ENCODE measurements at regions not wholly inside any gene's neighbourhood (a gene's known extent, or its start where the extent isn't known, plus 50 kb on each side); places are given as distances from the start of the nearest gene placed in this dataset.

DNA sequence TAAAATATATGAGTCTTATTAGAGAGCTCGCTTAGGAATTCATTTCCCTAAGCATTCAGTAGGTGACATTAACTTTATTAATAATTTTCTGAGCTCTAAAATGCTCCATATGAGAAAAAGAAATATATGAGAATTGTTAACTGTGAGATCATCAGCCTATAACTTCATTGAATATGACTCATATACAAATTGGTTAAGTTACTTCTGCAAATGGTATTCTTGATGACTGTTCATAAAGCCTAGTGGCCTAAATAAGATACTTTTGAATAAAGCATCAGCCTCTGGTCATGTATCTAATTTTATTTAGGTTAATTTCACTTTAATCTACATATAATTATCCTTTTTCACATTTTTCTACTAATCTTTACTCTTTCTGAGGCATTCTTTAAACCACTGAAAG is 710.2 kb upstream of the ACO1 start:
- Histone ChIP-seq H3K36me3 (ENCODE audit: insufficient read depth, low read length) (no peaks in the 10 kb centered on the region), H3K4me2 (ENCODE audit: low read depth, low read length, poor library complexity, severe bottlenecking) (no peak overlapping the region), H3K9me3 (ENCODE audit: insufficient read depth, low read depth, low read length) (no peaks in the 10 kb centered on the region), H3K4me1 (ENCODE audit: insufficient read depth, low read length, poor library complexity, severe bottlenecking) (no peaks in the 10 kb centered on the region), H3K27me3 (ENCODE audit: insufficient read depth, low read length, poor library complexity, severe bottlenecking) (no peaks in the 10 kb centered on the region), H3K79me2 (ENCODE audit: insufficient read depth, low read length) (no peaks in the 10 kb centered on the region), H3F3A (ENCODE audit: low read depth) (no peaks in the 10 kb centered on the region), H3K9me2 (replicated peaks; ENCODE audit: low read depth, low read length) (no peaks in the 10 kb centered on the region; the same call in 1 of the 2 replicates), H3K9ac (ENCODE audit: low read depth, low read length, poor library complexity, severe bottlenecking) (no peak overlapping the region), H4K20me1 (ENCODE audit: insufficient read depth, low read length, poor library complexity, severe bottlenecking) (no peaks in the 10 kb centered on the region), H3K4me3 (ENCODE audit: low read length, poor library complexity, severe bottlenecking) (no peak overlapping the region), H2AFZ (ENCODE audit: low read length) (no peak overlapping the region)
- no peak for TF ChIP-seq EZH2phosphoT487 (IDR thresholded peaks at IDR 0.05; ENCODE audit: borderline replicate concordance)
- TF ChIP-seq CTCF (conservative IDR thresholded peaks at IDR 0.05; ENCODE audit: low read length): no peak

GRCh38 chr9:31677415-31677814 is 707.0 kb upstream of the ACO1 start:
- Histone ChIP-seq H3K36me3 (ENCODE audit: insufficient read depth, low read length) (no peaks in the 10 kb centered on the region), H3K79me2 (ENCODE audit: insufficient read depth, low read length) (no peaks in the 10 kb centered on the region), H3K27me3 (ENCODE audit: insufficient read depth, low read length, poor library complexity, severe bottlenecking) (no peaks in the 10 kb centered on the region), H3K4me1 (ENCODE audit: insufficient read depth, low read length, poor library complexity, severe bottlenecking) (no peaks in the 10 kb centered on the region), H3K4me2 (ENCODE audit: low read depth, low read length, poor library complexity, severe bottlenecking) (no peak overlapping the region), H3F3A (ENCODE audit: low read depth) (no peaks in the 10 kb centered on the region), H4K20me1 (ENCODE audit: insufficient read depth, low read length, poor library complexity, severe bottlenecking) (no peaks in the 10 kb centered on the region), H3K9ac (ENCODE audit: low read depth, low read length, poor library complexity, severe bottlenecking) (no peak overlapping the region), H2AFZ (ENCODE audit: low read length) (no peak overlapping the region), H3K9me2 (replicated peaks; ENCODE audit: low read depth, low read length) (no peaks in the 10 kb centered on the region; the same call in 1 of the 2 replicates), H3K9me3 (ENCODE audit: insufficient read depth, low read depth, low read length) (no peaks in the 10 kb centered on the region), H3K4me3 (ENCODE audit: low read length, poor library complexity, severe bottlenecking) (no peak overlapping the region)
- no peak for TF ChIP-seq EZH2phosphoT487 (IDR thresholded peaks at IDR 0.05; ENCODE audit: borderline replicate concordance)
- no peak for TF ChIP-seq CTCF (conservative IDR thresholded peaks at IDR 0.05; ENCODE audit: low read length)

GRCh38 chr9:31677877-31678276 is 706.6 kb upstream of the ACO1 start:
- no peaks in the 10 kb centered on the region for H4K20me1 ChIP-seq (ENCODE audit: insufficient read depth, low read length, poor library complexity, severe bottlenecking)
- H3K9me3 ChIP-seq (ENCODE audit: insufficient read depth, low read depth, low read length): no peaks in the 10 kb centered on the region
- no peaks in the 10 kb centered on the region for H3K4me1 ChIP-seq (ENCODE audit: insufficient read depth, low read length, poor library complexity, severe bottlenecking)
- H3F3A ChIP-seq (ENCODE audit: low read depth): no peaks in the 10 kb centered on the region
- H3K9ac ChIP-seq (ENCODE audit: low read depth, low read length, poor library complexity, severe bottlenecking): no peak overlapping the region
- H3K4me2 ChIP-seq (ENCODE audit: low read depth, low read length, poor library complexity, severe bottlenecking): no peak overlapping the region
- no peaks in the 10 kb centered on the region for H3K36me3 ChIP-seq (ENCODE audit: insufficient read depth, low read length)
- no peak for TF ChIP-seq EZH2phosphoT487 (IDR thresholded peaks at IDR 0.05; ENCODE audit: borderline replicate concordance)
- TF ChIP-seq CTCF (conservative IDR thresholded peaks at IDR 0.05; ENCODE audit: low read length): no peak
- H2AFZ ChIP-seq (ENCODE audit: low read length): no peak overlapping the region
- H3K79me2 ChIP-seq (ENCODE audit: insufficient read depth, low read length): no peaks in the 10 kb centered on the region
- H3K9me2 ChIP-seq (replicated peaks; ENCODE audit: low read depth, low read length): no peaks in the 10 kb centered on the region; the same call in 1 of the 2 replicates
- no peak overlapping the region for H3K4me3 ChIP-seq (ENCODE audit: low read length, poor library complexity, severe bottlenecking)
- H3K27me3 ChIP-seq (ENCODE audit: insufficient read depth, low read length, poor library complexity, severe bottlenecking): no peaks in the 10 kb centered on the region

All from Loucy (cell line).